GM18520 (cell line): ENCODE measurements at regions not wholly inside any gene's neighbourhood (a gene's known extent, or its start where the extent isn't known, plus 50 kb on each side); places are given as distances from the start of the nearest gene placed in this dataset.

Source experiments
- ATAC-seq: cut with Tn5 transposase; IDR thresholded peaks from one replicate; pipeline ENCODE4 v1.9.1; 2021; ENCODE audit not compliant: unreplicated experiment

DNA sequence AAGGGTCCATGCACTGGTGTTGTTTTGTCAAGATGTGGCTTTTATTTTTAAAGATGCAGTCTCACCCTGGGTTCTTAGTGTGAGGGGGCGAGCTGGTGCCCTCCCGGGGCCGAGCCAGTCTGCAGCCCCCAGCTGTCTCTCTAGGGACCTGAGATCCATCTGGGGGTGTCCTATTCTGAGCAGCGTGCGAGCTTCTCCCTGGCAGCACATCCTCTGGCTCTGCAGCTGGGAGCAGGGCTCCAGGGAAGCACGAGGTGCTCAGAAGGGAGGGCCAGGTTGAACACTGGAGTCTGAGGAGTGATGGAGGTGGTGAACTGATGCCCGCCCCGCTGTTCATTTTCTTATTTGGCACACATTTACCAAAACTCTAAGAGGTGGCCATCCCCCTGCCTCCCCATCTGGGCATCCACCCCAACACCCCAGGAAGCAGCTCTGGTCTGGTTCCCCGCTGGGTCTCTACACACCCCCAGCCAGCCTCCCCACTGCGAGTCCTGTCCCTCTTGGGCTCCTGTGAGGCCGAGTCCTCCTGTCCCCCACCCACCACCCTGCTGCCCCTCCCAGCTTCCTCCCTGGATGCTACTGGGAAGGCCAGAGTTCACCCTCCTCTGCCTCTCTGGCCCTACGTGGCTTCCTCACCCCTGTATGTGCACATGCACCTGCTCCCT, 956.4 kb downstream of the BRD1 start:
- ATAC-seq, result no peak

DNA sequence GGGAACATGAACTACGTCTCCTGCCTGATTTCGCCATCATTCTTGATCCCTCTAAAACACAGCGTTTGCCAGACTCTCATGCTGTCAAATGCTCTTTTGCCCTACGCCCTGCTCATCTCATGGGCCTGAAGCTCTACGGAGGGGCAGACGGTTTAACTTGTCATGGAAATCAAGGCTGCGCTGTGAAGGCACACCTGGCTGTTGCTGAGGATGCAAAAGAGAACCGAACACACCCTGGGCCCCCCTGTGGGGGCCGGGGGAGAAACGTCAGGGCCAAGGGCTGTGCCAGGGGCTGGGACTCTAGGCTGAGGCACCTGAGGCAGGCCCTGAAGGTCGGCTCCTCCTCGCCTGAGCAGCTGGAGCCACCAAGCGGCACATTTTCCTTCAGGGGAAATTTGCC, 957.2 kb downstream of the BRD1 start:
- no peak for ATAC-seq

DNA sequence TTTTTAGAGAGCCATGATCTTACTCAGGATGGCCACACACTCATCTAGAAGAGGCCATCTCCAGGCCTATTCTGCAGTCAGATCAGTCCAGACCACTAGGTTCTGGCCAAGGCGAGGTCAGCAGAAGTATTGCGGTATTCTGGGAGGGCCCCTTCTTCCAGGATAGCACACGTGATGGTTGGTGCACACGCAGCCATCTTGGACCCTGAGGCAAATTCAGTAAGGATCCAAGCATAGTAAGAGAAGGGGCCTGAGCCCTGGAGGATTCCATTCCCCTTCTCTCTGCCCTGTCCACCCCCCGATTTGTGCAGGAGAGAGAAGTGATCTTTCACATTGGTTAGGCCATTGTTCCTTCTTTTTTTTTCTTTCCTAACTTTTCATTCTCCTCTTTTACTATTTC, 957.9 kb downstream of the BRD1 start:
- no peak for ATAC-seq

DNA sequence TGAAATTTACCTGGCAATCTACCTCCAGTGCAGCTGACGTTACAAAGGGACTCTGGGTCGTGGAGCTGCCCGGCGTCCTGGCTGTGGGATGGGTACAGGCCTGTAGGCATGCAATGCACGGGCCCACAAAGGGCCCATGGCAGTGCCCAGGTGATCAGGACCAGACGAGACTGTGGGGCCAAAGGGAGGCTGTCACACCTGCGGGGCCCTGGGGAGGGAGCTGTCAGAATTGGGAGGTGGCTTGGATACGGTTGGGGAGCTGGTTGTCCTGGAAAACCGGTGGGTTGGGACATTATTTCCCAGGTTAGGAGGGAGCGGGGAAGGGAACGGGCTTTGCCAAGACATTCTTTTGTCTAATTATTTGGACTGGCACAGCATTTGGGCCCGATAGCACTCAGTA, 958.5 kb downstream of the BRD1 start:
- ATAC-seq, result no peak

DNA sequence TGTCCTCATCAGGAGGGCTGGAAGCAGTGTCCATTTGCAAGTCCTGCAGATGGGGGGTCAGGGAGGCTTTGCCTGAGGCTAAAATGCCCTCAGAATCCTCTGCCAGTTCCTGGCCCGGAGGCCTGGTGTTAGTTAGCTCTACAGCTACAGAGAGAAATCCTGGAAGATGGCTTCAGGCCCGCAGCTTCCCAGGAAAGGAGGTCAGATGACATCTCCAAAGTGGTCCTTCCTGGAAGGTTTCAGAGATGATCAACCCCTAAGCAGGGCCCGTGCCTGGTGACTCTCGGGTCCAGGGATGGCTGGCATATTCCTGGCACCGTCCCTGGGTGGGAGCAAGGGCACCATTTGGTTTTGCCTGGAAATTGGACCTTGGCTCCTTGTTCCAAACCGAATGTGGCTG, 959.1 kb downstream of the BRD1 start:
- no peak for ATAC-seq

DNA sequence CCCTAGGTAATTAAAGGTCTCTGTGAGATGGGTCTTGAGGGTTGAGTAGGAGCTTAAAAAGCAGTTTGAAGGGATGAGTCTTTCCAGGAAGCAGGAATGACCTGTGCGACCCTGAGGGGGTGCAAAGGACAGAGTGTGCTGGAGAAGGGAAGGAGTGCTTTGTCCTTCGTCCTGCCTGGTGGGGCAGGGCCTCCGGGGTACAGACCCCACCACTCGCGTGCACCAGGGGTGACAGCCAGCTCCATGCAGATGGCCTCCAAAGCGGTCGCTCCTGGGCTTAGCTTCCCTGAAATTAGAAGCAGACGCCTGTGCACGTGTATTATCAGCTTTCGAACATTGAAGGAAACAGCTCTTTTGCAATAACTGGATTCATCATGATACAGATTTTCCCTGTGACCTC, 959.8 kb downstream of the BRD1 start:
- no peak for ATAC-seq

DNA sequence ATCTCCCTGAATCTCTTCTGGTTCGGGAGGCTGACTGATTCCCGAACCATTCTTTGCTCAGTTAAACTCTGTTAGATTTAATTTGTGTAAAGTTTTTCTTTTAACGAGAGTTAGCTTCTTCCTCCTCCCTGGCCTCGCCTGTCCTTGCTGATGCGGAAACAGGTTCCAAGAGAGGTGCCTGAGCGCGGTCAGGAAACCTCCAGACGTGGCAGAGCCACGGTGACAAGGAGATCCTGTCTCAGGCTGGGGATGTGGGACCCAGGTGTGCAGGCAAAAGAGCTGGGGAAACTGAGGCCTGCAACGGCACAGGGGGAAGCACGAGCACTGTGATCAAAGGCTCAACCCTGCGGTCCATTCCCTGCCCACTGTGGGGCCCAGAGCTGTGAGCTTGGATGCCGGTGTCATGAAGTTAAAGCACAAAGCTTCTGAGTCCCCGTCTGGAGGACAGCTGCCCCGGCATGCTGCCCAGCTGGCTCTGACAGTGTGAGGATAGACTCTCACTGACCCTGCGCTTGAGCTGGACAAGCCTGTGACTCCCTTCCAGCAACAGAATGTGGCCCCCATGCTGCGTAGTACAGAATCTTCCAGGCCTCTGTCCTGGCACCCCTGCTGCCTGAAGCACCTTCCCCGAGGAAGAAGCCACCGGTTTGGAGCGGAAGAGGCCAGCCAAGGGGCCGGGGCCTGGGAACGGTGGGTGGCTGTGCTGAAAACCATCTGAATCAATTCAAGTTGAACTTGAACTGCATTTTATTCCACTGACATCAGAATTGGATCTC, 960.6 kb downstream of the BRD1 start:
- no peak for ATAC-seq

DNA sequence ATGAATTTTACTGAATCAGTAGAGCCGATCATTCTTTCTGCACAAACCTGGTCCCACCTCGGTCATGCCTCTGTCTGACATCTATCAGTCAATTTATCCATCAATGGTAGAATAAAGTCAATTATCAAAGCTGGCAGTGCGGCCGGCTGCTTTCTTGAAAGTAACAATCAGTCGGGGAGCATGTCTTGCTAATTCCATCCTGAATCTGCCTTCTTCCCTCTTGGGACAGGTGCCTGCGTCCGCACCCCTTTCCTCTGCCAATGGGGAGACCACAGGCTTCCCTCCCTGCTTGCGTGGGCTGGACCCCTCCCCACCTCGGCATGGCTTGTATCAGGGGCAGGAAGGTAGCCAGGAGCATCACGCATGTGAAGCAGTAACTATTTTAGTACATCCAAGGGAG, 962.9 kb downstream of the BRD1 start:
- no peak for ATAC-seq

DNA sequence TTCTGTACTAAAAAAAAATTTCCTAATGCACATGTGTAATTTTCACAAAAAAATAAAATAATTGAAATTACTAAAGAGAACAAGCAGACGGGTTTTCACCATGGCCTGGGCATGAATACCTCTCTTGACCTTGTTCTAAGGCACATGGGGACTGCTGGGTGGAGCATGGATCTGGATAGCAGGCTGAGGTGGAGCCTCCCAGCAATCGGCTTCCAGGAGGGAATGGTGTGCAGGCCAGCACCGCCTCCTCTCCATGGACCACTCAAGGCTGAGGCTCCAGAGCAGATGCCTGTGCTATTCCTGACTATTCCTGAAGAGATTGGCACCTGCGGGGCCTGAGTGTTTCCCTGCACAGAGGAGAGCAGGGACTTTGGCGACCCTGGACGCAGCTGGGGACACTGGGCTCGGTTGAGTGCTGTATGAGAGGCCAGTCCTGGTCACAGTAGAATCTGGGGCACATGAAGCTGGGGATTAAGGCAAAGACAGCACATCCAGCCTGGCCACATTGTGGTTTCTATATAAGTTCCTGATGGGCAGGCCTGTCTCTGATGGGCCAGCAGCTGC, 963.6 kb downstream of the BRD1 start:
- ATAC-seq, result no peak

DNA sequence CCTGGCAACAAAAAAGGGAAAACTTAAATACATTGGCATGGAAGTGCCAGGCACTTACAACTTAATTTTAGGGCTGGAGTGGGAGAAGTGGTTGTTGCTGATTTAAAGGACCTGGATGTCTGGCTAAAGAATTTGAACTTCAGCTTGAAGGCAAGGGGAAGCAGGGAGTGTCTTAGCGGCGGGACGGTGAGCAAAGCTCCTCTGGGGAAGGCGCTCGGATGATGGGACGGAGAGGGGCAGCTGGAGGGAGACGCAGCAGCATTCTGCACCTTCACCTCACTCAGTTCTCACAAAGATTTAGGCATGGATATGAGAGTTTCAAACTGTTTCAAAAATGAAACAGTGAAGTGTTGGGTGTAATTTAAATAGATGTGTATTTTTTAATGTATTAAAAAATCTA, 967.1 kb downstream of the BRD1 start:
- no peak for ATAC-seq

DNA sequence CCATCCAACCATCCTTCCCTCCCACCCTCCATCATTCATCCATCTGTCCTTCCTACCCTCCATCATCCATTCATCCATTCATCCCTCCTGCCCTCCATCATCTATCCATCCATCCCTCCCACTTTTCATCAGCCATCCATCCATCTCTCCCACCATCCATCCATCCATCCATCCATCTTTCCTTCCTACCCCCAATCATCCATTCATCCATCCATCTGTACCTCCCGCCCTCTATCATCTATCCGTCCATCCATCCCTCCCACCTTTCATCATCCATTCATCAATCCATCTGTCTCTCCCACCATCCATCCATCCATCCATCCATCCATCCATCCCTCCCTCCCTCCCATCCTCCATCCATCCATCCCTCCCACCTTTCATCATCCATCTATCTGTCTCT, 968.8 kb downstream of the BRD1 start:
- ATAC-seq, result no peak

DNA sequence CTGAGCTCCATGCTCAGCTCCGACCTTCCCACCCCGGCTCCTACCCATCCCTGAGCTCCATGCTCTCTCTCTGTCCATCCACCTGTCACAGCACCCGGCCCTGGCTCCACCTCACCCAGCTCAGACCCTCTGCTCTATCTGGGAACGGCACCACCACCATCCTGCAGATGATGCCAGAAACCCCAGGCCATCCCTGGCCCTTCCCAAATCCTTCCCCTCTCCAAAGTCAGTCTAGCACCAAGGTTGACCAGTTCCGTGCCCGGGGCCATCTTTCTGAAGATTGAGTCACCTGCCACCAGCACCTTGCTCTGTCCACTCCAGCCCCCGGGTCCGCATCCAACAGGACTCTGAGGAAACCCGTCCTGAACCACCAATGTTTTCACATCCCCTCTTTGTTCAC, 969.6 kb downstream of the BRD1 start:
- ATAC-seq, result no peak

DNA sequence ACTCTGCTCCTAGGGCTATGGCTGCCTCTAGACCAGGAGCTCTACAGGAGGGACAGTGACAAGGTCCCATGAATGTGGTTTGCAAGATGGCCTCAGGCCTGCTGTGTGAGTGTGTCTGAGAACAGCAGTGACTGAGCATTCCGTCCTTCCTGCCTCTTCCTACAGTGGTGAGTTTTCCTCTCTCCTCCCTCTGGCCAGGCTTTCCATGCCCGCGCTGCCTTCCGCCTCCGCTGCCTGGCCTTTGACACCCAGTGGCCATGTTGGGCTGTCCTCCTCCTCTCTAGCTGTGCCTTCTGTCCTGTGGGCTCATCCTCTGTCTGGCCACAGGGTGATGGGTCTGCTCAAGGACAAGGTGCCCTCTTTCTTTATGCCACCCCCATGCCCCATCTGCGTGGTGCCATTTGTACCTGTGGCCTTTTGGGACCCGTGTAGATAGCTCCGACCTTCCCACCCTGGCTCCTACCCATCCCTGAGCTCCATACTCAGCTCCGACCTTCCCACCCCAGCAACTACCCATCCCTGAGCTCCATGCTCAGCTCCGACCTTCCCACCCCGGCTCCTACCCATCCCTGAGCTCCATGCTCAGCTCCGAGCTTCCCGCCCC, 970.4 kb downstream of the BRD1 start:
- ATAC-seq, result no peak

DNA sequence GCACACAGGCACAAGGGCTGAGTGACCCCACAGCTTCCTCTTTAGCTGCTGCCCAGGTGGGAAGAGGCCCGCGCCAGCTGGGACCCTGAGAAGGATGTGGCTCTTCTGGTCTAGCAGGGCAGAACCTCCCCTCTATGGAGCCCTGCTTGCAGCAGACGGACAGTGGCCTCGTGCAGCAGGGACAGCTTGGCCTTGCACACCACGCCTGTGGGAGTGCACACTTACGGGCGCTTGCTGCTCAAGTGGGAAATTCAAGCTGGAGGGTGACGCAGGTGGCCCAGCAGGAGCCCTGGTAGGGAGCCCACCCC, 971.4 kb downstream of the BRD1 start:
- no peak for ATAC-seq

DNA sequence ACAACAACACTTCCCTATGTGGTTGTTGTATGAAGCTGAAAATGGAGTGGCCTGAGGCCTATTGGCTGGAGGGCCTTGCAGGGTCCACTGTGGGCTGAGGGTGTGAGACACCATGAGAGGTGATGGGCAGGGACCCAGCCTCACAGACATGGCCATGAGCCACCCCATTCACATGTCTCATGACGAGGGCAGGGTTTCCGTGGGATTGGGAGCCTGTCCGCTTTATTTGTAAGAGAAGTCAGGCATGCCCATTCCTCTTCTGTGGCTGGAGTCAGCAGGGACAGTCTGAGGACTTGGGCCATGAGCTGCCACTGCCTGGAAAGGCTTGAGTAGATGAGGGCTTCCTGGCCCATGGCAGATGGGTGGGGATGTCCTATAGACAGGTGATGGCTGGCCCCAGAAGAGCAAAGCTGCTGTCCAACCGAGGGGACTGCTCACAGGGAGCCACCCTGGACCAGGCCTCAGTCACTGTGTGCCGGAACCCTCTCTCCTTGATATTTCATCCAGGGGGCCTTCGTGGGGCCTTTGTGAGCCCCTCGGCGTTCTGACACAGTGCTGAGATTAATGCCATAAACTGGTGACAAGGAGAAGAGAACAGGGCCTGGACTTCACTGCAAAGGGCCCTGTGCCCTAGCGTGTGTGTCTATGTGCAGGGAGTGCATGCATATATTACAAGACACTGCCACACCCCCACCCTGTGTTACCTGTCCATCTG, 971.9 kb downstream of the BRD1 start:
- no peak for ATAC-seq

DNA sequence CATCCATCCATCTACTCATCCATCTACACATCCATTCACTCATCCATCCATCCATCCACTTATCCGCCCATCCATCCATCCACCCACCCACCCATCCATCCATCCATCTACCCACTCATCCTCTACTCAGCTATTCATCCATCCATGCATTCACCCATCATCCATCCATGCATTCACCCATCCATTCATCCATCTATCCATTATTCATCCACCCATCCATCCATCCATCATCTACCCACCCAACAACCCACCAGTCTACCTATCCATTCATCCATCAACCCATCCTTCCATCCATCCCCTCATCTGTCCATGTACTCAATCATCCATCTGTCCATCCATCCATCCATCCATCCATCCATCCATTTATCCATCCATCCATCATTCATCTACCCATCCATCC, 972.7 kb downstream of the BRD1 start:
- no peak for ATAC-seq

DNA sequence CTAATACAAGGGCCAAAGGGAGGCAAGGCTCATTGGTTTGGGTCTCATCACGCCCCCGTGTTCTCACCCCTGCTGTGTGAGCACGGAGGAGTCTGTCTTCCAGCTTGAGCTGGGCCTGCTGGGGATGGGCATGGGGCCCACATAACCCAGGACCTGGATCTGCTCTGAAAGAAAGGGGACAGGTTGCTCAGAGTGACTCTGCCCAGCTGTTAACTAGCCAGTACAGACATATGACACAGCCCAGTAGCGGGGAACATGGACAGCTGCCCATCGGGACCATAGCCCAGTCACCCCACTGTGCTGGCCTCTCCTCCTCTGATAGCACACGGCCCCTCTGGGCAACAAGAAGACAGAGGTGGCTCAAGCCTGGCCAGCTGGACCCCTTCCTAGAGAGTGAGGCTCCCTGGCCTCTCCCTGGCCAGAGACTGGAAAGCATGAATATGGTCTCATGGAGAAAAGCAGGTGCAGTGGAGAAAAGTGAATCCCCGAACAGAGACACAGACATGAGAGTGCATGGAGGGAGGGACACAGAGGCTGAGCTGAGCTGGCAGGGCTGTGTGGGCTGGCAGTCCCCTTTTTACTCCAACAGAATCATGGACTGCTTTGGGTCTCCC, 973.9 kb downstream of the BRD1 start:
- no peak for ATAC-seq

DNA sequence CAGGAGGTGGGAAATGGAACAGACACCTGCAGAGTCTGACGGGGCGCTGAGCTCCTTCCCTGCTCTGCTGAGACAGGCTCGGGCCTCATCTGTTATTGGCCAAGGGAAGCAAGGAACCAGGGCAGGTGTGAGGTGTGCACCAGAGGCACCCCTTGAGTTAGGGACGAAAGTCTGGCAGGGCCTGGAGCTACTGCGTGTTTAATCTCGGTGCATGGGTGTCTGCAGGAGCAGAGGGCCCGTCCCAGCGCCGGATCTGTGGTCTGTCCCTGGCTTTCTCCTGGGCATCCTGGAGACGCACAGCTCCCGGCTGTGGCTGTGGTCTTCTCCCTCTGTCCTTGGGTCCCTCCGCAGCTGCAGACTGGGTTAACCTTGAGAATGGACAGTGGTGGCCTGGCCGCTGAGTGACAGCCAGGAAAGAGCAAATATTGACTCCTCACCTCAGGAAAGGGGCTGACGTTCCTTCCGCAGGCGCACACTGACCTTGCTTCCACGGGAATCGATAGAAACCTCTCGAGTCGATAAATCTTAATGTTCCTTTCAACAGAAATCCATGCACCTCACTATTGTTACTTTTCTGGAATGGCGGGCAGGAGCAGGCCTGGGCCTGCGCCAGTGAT, 975.6 kb downstream of the BRD1 start:
- no peak for ATAC-seq

DNA sequence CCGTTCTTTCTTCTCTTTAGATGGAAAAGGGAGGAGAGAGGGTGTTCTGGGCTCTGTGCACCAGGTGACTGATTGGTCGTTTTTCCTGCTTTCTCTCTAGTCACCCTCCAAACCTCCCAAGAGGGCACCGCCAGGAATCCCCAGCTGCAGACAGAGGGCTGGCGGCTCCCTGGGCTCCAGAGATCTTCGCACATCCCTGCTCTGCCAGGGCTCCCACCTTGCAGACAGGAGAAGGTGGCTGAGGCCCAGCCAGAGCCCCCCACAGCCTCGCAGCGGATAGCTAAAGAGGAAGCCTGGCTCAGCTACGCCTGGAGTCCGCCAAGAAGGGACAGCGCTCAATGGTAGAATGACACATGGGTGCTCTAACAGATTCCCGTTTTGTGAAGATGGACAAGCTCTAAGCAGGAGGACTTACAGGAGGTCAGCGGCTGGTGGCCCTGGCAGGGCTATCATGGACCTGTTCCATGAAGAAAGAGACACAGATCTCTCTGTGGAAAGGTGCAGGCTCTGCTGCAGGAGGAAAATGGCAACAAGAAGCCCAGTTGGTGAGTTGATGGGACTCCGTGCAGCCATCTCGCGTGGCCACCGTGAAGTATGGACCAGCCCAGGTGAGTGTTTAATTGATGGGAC, 976.9 kb downstream of the BRD1 start:
- ATAC-seq, result no peak

DNA sequence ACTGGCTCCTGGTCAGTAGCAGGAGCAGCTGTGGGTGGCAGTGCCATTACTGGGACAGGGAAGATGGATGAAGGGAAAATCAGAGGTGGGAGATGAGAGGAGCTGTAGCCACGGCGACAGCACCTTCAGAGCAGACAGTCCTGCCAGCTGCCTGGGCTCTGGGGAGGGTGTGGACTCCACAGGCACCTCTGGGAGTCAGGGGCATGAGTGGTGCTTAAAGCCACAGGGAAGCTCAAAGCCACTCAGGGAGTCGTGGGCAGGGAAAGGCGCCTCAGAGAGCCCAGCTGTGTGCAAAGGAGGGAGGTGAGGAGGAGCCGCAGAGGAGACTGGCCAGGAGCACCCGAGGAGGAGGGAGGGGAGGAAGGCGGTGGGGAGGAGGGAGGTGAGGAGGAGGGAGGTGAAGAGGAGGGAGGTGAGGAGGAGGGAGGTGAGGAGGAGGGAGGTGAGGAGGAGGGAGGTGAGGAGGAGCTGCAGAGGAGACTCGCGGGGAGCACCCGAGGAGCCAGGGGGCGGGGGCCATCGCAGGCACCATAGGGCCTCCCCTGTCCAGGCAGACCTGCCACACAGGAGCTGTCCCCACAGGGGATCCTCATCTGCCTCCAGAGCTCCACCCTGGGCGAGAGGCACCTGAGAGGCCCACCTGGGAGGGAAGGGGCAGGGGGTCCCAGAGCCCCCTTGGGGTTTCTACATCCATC, 977.6 kb downstream of the BRD1 start:
- no peak for ATAC-seq
